NOMO-1 (cell line): ENCODE measurements at regions not wholly inside any gene's neighbourhood (a gene's known extent, or its start where the extent isn't known, plus 50 kb on each side); places are given as distances from the start of the nearest gene placed in this dataset.
"Not testable (repeated sequence)": the region's sequence is repeated elsewhere in the genome, so short reads cannot be mapped to it uniquely, and the experiment has no call there.

Experiments used
- DNase-seq, 2 experiments: peaks; one replicate each; lab custom pipeline; 2025; ENCODE audit not compliant: unreplicated experiment in 2 of 2; lab: John Stamatoyannopoulos, UW

DNA sequence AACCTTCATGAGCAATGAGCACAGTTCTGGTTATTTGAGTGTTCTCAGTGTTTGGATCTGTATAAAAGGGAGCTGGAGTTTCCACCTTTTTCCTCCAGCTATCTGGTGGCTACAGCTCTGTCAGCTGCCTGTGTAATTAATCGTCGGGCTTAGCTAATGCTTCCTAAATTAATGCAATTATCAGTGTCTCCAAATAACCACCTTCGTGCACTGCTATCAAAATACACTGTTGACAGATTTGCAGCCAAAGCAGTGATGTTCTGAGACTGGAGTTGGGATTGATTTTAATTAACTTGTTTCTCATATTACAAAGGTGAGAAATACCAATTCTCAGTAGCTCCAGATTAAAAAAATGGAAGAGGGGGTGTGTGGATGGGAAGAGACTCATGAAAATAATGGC, 325.8 kb downstream of the CBLN1 start:
- DNase-seq = no peak

GRCh38 chr16:48951621-48952125, 330.0 kb downstream of the CBLN1 start:
- DNase-seq = not testable (repeated sequence)

GRCh38 chr16:48950184-48950583, 331.5 kb downstream of the CBLN1 start:
- no peak for DNase-seq

DNA sequence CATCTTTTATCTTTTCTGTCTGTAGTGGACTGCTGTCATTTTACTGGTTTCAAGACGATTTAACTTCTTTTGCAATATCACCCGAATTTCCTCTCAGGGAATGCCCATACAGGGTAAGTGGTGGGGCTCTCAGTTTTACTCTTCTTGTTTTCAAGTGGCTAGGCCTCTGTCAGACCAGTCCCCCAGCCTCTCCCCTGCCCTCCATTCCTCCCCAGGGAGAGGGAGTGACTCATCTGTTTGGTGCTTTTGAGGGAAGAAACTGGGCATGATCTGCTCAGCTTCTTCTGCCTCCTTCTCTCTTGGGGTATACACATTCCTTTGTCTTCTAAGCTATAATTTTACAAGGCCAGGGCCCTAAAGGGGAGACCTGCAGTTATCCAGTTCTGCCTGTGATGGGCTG, 332.0 kb downstream of the CBLN1 start:
- DNase-seq = no peak

DNA sequence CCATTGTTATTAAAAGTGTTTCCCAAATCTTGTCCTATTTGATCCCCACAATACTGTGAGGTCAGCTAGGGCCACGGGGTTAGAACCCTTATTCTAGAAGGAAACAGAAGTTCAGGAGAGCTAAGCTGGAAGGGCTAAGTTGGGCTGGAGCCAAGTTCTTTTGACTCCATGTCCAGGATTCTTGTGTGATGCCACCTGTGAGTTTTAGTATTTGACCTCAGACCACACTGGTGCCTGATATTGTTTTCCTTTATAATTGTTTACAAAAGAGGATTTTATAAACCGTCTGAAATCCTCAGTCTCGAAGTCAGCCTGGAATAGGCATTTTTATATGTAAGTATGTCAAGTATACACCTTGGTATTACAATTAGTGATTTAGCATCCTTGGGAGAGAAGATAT, 332.7 kb downstream of the CBLN1 start:
- DNase-seq = no peak

GRCh38 chr16:48947371-48947713, 334.3 kb downstream of the CBLN1 start:
- no peak for DNase-seq

DNA sequence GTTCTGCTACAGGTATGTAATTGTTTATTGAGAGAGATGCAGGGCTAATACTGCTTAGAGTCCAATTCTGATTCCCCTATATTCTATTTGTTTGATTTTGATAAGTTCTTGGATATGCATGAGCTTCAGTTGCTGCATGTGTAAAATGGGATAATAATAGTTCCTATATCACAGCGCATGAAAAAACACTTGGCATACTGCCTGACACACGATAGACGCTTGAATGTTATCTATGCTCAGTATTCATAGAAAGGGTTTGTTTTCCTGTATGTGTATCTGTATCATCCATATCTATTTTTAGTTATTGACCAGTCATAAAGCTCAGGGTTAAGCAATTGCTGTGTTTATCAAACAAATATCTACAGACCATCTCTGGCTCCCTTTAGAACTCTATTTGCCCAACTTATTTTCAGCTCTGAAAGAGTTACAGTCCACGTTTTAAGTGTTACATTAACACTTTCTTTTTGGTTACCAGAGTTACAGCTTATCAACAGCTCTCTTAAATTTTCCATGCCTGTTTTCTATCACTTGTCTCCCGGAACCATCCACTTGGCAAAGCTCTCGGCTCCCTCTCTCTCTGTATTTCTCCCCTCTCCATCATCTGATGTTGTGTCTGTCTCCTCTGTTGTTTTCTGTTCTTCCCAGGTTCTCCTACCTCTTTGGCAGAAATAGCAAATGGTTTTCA, 334.8 kb downstream of the CBLN1 start:
- no peak for DNase-seq

DNA sequence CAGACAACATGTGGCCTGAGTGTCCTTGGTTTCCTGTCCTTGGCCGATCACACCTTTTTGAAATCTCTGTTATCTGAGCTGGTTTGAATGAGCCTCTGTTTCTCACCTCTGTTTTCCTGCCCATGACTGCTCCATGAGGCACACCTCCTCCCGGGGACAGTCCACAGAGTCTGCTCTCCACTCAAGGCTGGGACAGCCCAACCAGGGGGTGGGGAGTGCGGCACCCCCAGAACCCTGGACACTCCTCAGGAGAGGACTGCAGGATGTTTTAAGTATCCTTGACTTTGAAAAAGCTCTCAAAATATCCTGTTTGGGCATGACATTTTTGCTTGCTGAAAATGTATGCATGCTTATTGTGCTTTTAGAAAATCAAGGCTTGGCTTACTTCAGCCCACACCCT, 333.0 kb upstream of the N4BP1 start:
- DNase-seq = no peak

DNA sequence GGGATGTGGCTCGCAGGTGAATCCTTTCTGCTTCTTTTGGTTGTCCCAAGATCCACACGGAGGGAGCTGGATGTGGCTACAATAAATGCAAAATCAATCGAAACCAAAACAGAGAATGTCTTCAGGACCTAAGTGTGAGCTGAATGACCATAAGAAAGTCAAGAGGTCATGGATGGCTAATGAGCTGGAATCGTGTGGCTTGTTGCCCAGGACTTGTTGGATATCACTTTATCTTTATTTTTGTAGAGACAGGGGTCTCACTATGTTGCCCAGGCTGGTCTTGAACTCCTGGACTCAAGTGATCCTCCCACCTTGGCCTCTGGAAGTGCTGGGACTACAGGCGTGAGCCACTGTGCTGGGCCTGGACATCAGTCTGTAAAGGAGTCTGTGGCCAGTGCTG, 326.8 kb upstream of the N4BP1 start:
- DNase-seq = no peak

- no peak for DNase-seq
Measured at GRCh38 chr16:48932216-48932855, 322.4 kb upstream of the N4BP1 start.

DNA sequence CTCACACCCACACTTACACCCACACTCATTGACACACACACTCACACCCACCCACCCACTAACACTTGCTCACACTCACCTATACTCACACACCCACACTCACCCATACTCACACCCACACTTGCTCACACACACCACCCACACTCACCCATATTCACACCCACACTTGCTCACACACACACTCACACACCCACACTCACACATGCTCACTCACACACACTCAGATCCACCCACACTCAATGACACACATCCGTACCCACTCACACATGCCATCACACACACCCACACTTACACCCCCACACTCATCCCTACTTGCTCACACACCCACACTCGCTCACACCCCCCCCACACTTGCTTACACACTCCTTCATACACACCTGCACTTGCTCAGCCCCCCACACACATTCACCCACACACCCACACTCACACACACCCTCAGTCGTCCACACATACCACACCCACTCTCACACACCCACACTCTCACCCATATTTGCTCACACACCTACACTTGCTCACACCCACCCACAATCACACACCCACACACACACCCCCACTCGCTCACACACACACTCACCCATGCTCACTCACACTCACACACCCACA, 321.1 kb upstream of the N4BP1 start:
- DNase-seq = no peak

GRCh38 chr16:48919791-48920190, 309.8 kb upstream of the N4BP1 start:
- DNase-seq = no peak

GRCh38 chr16:48918520-48919258, 308.7 kb upstream of the N4BP1 start:
- no peak for DNase-seq

GRCh38 chr16:48916566-48916965, 306.6 kb upstream of the N4BP1 start:
- no peak for DNase-seq

DNA sequence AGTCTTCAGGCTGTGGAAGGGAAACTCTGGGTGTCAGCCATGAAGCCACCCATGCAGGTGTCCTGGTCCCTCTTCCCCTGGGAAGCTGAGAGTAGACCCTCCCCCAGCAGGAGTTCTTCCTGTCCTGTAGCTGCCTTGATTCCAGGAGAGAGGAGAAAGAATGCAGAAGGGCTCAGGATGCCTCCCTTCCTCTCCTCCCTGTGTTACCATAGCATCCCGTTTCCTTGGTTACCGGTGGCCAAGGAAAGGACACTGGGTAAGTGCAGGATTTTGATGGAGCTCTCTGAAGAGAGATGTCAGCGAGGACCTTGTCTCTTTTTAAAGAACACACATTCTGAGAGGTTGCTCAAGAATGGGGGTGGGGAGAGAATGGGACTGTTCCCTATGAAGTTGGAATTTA, 304.1 kb upstream of the N4BP1 start:
- no peak for DNase-seq

DNA sequence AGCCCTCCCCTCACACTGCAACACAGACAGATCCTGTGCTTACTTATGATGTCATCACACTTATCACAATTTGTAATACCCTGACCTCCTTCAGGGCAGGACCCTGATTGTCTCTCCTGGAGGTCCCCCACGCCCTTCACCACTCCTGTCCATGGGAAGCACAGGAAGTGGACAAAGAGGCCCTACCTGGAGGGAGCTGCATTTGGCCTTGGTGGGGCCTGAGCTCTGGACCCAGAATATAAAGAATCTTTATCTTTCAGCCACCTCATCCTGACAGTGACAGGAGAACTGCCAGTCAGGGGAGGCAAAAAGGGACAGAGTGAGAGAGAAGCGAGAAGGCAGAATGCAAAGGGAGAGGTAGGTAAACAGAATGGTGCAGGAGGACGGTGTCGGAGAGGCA, 303.4 kb upstream of the N4BP1 start:
- DNase-seq = no peak

DNA sequence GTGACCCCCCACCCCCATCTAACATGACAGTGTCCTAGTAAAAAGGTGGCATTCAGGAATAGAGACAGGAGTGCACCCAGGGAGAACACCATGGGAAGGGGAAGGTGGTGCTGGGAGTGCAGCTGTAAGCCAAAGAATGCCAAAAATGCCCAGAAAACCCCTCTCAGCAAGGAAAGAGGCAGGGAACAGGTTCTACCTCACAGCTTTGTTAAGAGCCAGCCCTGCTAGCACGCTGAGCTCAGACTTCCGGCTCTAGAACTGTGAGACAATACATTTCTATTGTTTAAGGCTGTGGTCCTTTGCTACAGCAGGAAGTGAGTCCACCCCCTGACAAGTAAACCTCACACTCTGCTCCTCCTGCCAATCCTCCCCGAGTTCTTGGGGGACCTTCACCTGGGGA, 302.4 kb upstream of the N4BP1 start:
- no peak for DNase-seq

GRCh38 chr16:48911700-48912099, 301.7 kb upstream of the N4BP1 start:
- DNase-seq = no peak

- DNase-seq = no peak
Measured at GRCh38 chr16:48910214-48910613, 300.2 kb upstream of the N4BP1 start.

GRCh38 chr16:48909231-48909630, 299.3 kb upstream of the N4BP1 start:
- no peak for DNase-seq

DNA sequence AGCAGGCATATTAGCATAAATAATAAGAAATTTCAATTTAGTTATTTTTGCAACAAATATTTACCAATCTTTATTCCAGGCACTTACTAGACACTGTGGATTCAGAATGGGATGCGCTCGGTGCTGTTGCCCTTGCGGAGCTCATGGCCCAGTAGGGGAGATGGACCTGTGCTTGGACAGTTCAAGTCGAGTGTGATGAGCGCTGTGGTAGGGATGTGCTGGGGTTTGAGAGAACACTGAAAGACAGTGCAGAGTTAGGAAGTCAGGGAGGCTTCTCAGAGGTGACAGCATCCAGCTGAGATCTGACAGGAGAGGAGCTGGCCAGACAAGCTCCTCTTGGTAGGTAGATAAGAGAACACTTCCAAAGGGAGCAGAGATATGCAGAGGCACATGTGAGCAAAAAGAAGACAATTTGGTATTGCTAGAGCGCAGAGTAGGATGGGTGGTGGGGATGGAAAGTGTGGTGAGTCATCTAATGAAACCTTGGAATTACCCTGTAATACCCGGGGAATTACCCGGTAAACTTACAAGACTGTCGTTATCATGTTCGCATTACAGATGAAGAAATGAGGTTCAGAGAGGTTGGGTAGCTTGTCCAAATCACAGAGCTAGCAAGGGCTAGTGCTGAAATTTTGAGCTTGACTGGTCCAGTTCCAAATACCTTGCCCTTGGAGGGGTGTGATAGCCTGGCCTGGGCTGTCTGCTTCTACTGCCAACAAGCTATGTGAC, 298.1 kb upstream of the N4BP1 start:
- DNase-seq = no peak
